ENCODE measurements at regions not wholly inside any gene's neighbourhood (a gene's known extent, or its start where the extent isn't known, plus 50 kb on each side); places are given as distances from the start of the nearest gene placed in this dataset.

DNA sequence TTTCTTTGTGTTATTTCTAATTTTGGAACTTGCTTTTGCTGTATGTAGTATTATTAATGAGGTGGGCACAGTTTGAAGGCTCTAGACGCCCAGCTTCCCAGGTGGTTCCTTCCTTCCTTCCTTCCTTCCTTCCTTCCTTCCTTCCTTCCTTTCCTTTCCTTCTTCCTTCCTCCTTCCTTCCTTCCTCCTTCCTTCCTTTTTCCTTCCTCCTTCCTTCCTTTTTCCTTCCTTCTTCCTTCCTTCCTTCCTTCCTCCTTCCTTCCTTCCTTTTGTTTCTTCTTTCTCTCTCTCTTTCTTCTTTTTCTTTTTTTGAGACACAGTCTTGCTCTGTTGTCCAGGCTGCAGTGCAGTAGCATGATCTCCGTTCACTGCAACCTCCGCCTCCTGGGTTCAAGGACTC, 906.7 kb downstream of the AACS start:
- H3K9ac ChIP-seq (ENCODE audit: extremely low read depth, insufficient read length, low read length) = no peak overlapping the region
- no peak overlapping the region for H3K4me2 ChIP-seq (ENCODE audit: insufficient read depth, insufficient read length, low read length)
- no peak for DNase-seq
- H3K4me1 ChIP-seq (ENCODE audit: insufficient read depth, low read length) = no peaks in the 10 kb centered on the region
- TF ChIP-seq, protein P1, sequence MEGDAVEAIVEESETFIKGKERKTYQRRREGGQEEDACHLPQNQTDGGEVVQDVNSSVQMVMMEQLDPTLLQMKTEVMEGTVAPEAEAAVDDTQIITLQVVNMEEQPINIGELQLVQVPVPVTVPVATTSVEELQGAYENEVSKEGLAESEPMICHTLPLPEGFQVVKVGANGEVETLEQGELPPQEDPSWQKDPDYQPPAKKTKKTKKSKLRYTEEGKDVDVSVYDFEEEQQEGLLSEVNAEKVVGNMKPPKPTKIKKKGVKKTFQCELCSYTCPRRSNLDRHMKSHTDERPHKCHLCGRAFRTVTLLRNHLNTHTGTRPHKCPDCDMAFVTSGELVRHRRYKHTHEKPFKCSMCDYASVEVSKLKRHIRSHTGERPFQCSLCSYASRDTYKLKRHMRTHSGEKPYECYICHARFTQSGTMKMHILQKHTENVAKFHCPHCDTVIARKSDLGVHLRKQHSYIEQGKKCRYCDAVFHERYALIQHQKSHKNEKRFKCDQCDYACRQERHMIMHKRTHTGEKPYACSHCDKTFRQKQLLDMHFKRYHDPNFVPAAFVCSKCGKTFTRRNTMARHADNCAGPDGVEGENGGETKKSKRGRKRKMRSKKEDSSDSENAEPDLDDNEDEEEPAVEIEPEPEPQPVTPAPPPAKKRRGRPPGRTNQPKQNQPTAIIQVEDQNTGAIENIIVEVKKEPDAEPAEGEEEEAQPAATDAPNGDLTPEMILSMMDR (conservative IDR thresholded peaks at IDR 0.05) = no peak
- H3K14ac ChIP-seq (ENCODE audit: insufficient read depth, low read length) = no peak overlapping the region
- no peaks in the 10 kb centered on the region for H3K27me3 ChIP-seq (ENCODE audit: insufficient read depth, low read length)
- no peak overlapping the region for H3T11ph ChIP-seq (ENCODE audit: low read length)
- no peaks in the 10 kb centered on the region for H3K79me1 ChIP-seq (ENCODE audit: insufficient read depth, low read depth, low read length, poor library complexity, severe bottlenecking)
- no peaks in the 10 kb centered on the region; a peak in 1 of 5 replicates for H3K9me3 Mint-ChIP-seq
- no peaks in the 10 kb centered on the region for H3K9me3 ChIP-seq (ENCODE audit: control insufficient read depth, low read depth, low read length)
- no peak overlapping the region for H3K4ac ChIP-seq (ENCODE audit: low read depth, low read length)
- no peak overlapping the region for H2AK5ac ChIP-seq (ENCODE audit: insufficient read length, low read length)
- H3K18ac ChIP-seq (ENCODE audit: insufficient read length, low read depth, low read length) = no peak overlapping the region
- H2BK20ac ChIP-seq (ENCODE audit: low read depth, low read length, poor library complexity, severe bottlenecking) = no peak overlapping the region
- H2BK120ac ChIP-seq (ENCODE audit: low read depth, low read length, poor library complexity, severe bottlenecking) = no peak overlapping the region
- H4K20me1 ChIP-seq (ENCODE audit: control insufficient read depth, insufficient read depth, insufficient read length) = no peaks in the 10 kb centered on the region
- H3K4me3 Mint-ChIP-seq = no peak overlapping the region
- no peak overlapping the region for H3K23ac ChIP-seq (ENCODE audit: insufficient read length, low read depth, low read length)
- no peaks in the 10 kb centered on the region for H3K23me2 ChIP-seq (ENCODE audit: insufficient read length, low read depth, low read length, poor library complexity, severe bottlenecking)
- H2BK15ac ChIP-seq (ENCODE audit: low read depth, low read length) = no peak overlapping the region
- H2BK12ac ChIP-seq (ENCODE audit: insufficient read length, low read depth, low read length) = no peak overlapping the region
- H3K36me3 Mint-ChIP-seq (ENCODE audit: insufficient read depth in 1 of 3, low read depth in 3 of 3) = no peaks in the 10 kb centered on the region; a peak in 1 of 7 replicates
- H2AFZ ChIP-seq (ENCODE audit: low read length) = no peak overlapping the region
- no peak overlapping the region for H4K5ac ChIP-seq (ENCODE audit: insufficient read length, low read depth, low read length)
- H4K8ac ChIP-seq (replicated peaks; ENCODE audit: insufficient read length, low read depth, low read length) = no peak overlapping the region
- H4K91ac ChIP-seq (ENCODE audit: insufficient read length, low read depth, low read length) = no peak overlapping the region
- H3K27ac Mint-ChIP-seq = no peak overlapping the region
- no CpG with 5 or more reads among the region's 3 CpGs for WGBS (ENCODE audit: extremely low coverage, insufficient read length, low lambda C conversion rate)
- H3K27me3 Mint-ChIP-seq (ENCODE audit: low read depth) = peaks cover 3% of the 10 kb centered on the region; the same call in 1 of the 2 replicates
- H3K4me1 Mint-ChIP-seq = peaks cover 0 to 5% of the 10 kb centered on the region in 2 experiments; a peak in 2 of 4 replicates
- no peak overlapping the region for H2BK5ac ChIP-seq (ENCODE audit: insufficient read length, low read length)
- H3K79me2 ChIP-seq (ENCODE audit: insufficient read depth, low read length) = no peaks in the 10 kb centered on the region
- no peak overlapping the region for H3K27ac ChIP-seq (ENCODE audit: insufficient read length, low read depth, low read length)
- H3K56ac ChIP-seq (ENCODE audit: insufficient read length, low read depth, low read length) = no peak overlapping the region

Measured in H9 (cell line).